Caco-2 (cell line): ENCODE measurements at regions not wholly inside any gene's neighbourhood (a gene's known extent, or its start where the extent isn't known, plus 50 kb on each side); places are given as distances from the start of the nearest gene placed in this dataset.

ENCODE experiments used
- BruUV-seq: library from RNA; stranded (reverse); fragments of 400-500 nt; replicated peaks from 2 replicates; lab custom pipeline; 2021; lab: Mats Ljungman, UMichigan
- CTCF ChIA-PET: fragments of 300-600 bp; sonication (Branson Sonifier 250); formaldehyde crosslinking; loops from one replicate; lab custom pipeline; 2022; ENCODE audit warnings: antibody characterized with exemption; lab: Charles Lee
- POLR2A ChIA-PET: fragments of 300-600 bp; sonication (Branson Sonifier 250); formaldehyde crosslinking; loops from one replicate; lab custom pipeline; 2022; ENCODE audit warnings: antibody characterized with exemption; lab: Charles Lee
- DNase-seq, 2 experiments: peaks; one replicate each; pipeline versions ENCODE4 v3.0.0 to v3.0.0-alpha.2; 2020 to 2022
- H3K27me3 ChIP-seq: replicated peaks from 2 replicates; pipeline ENCODE4 v1.6.0; 2011; ENCODE audit warnings: low read length; ENCODE audit not compliant: control insufficient read depth, insufficient read depth
- H3K36me3 ChIP-seq: 2 replicates; pipeline ENCODE4 v1.5.1; 2011; ENCODE audit warnings: low read length; ENCODE audit not compliant: control insufficient read depth, insufficient read depth
- H3K4me1 ChIP-seq: fragments of 250-450 bp; sonication (Bioruptor Pico); 2 replicates; pipeline ENCODE4 v1.5.1; 2020; ENCODE audit warnings: mild to moderate bottlenecking
- H3K4me3 ChIP-seq: 2 replicates; pipeline ENCODE4 v1.5.1; 2011; ENCODE audit warnings: low read depth, mild to moderate bottlenecking, control low read depth, low read length
- H3K9me3 ChIP-seq: fragments of 250-450 bp; sonication (Bioruptor Pico); 2 replicates; pipeline ENCODE4 v1.5.1; 2020; ENCODE audit warnings: mild to moderate bottlenecking, moderate library complexity
- H3K27ac Mint-ChIP-seq: one replicate; pipeline ENCODE4 v1.8.0; 2022; ENCODE audit warnings: mixed read lengths; ENCODE audit not compliant: unreplicated experiment
- H3K27me3 Mint-ChIP-seq: one replicate; pipeline ENCODE4 v1.8.0; 2022; ENCODE audit warnings: mixed read lengths; ENCODE audit not compliant: insufficient read depth, unreplicated experiment
- H3K36me3 Mint-ChIP-seq: one replicate; pipeline ENCODE4 v1.8.0; 2022; ENCODE audit warnings: mild to moderate bottlenecking, mixed read lengths; ENCODE audit not compliant: insufficient read depth, unreplicated experiment
- H3K4me1 Mint-ChIP-seq: one replicate; pipeline ENCODE4 v1.8.0; 2022; ENCODE audit warnings: low read depth, mixed read lengths; ENCODE audit not compliant: unreplicated experiment
- H3K4me3 Mint-ChIP-seq: one replicate; pipeline ENCODE4 v1.8.0; 2022; ENCODE audit warnings: mild to moderate bottlenecking, moderate library complexity, mixed read lengths; ENCODE audit not compliant: unreplicated experiment
- H3K9me3 Mint-ChIP-seq: one replicate; pipeline ENCODE4 v1.8.0; 2022; ENCODE audit warnings: mixed read lengths; ENCODE audit not compliant: unreplicated experiment
- intact Hi-C: fragments of 100-400 bp; cut with micrococcal nuclease; formaldehyde crosslinking; loops from one replicate; pipeline ENCODE4 v1.10.0; 2022; ENCODE audit not compliant: unreplicated experiment
- TF ChIP-seq, protein P1 (sequence below), 2 experiments: fragments of 200-600 bp in 1 of 2; IDR thresholded peaks; 1 replicate in 1 of 2; 2 replicates in 1 of 2; pipeline versions ENCODE4 v1.5.1 to v1.8.0; 2011 to 2022; ENCODE audit warnings: antibody characterized with exemption in 1 of 2, control low read depth in 1 of 2, inconsistent platforms in 1 of 2, low read depth in 1 of 2, low read length in 1 of 2, mild to moderate bottlenecking in 1 of 2, moderate library complexity in 1 of 2; ENCODE audit not compliant: insufficient read depth in 1 of 2, severe bottlenecking in 1 of 2, unreplicated experiment in 1 of 2

DNA sequence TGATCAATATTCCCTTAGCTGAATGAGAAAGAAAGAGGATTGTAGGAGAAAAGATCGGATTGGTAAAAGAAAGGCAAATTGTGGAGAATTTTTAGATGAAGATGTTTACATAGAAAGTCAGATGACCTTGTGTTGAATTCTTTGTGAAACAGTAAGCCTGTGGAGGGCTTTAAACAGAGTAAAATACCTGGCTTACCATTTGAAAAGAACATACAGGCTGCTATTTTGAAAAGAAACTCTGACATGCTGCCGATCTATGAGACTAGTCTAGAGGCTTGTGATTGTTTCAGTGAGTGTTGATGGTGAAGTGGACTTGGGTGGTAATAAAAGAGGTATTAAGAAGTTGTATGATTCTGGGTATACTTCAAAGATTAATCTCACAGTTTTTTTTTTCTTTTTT, 938.9 kb upstream of the PRR20A start:
- no TSS peak for BruUV-seq
- no peaks in the 10 kb centered on the region for H3K27me3 Mint-ChIP-seq
- no peak overlapping the region for H3K27ac Mint-ChIP-seq
- no peak for DNase-seq
- no peaks in the 10 kb centered on the region for H3K4me1 Mint-ChIP-seq
- ChIA-PET CTCF (no interaction called here), POLR2A (no interaction called here)
- Histone ChIP-seq H3K4me1 (no peaks in the 10 kb centered on the region), H3K9me3 (no peaks in the 10 kb centered on the region), H3K4me3 (no peak overlapping the region), H3K27me3 (no peaks in the 10 kb centered on the region), H3K36me3 (no peaks in the 10 kb centered on the region)
- TF ChIP-seq, protein P1, sequence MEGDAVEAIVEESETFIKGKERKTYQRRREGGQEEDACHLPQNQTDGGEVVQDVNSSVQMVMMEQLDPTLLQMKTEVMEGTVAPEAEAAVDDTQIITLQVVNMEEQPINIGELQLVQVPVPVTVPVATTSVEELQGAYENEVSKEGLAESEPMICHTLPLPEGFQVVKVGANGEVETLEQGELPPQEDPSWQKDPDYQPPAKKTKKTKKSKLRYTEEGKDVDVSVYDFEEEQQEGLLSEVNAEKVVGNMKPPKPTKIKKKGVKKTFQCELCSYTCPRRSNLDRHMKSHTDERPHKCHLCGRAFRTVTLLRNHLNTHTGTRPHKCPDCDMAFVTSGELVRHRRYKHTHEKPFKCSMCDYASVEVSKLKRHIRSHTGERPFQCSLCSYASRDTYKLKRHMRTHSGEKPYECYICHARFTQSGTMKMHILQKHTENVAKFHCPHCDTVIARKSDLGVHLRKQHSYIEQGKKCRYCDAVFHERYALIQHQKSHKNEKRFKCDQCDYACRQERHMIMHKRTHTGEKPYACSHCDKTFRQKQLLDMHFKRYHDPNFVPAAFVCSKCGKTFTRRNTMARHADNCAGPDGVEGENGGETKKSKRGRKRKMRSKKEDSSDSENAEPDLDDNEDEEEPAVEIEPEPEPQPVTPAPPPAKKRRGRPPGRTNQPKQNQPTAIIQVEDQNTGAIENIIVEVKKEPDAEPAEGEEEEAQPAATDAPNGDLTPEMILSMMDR (IDR thresholded peaks at IDR 0.05; ENCODE audit: insufficient read depth in 1 of 2, low read depth in 1 of 2, low read length in 1 of 2, severe bottlenecking in 1 of 2, unreplicated experiment in 1 of 2), result no peak
- no peak overlapping the region for H3K4me3 Mint-ChIP-seq
- no peaks in the 10 kb centered on the region for H3K9me3 Mint-ChIP-seq
- intact Hi-C loops, result no loop called here
- no peaks in the 10 kb centered on the region for H3K36me3 Mint-ChIP-seq

DNA sequence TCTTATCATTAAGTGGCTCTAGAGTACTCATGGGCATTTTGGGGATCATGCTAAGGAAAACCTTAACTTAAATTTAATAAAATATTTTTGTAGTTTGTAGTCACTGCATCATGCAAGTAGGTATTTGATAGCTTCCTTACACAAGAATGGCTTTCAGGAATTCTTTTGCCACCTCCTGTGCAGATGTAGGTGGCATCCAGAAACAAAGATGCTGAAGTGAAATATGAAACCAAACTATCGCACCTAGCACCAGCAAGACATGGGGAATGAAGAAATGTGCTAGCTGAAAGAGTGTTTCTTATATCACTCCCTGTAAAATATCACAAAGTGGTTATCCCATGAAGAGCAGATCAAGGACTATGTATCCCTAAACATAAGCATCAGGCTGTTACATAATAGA, 924.5 kb upstream of the PRR20A start:
- Histone ChIP-seq H3K9me3 (0 out of 2 replicates have a peak, but pooled peaks cover 7% of the 10 kb centered on the region), H3K4me1 (no peaks in the 10 kb centered on the region), H3K36me3 (no peaks in the 10 kb centered on the region), H3K27me3 (no peaks in the 10 kb centered on the region; the same call in 1 of the 2 replicates), H3K4me3 (no peak overlapping the region)
- Mint-ChIP-seq H3K27ac (no peak overlapping the region), H3K36me3 (no peaks in the 10 kb centered on the region), H3K9me3 (peaks cover 2% of the 10 kb centered on the region), H3K27me3 (no peaks in the 10 kb centered on the region), H3K4me3 (no peak overlapping the region), H3K4me1 (no peaks in the 10 kb centered on the region)
- TF ChIP-seq, protein P1 (IDR thresholded peaks at IDR 0.05; ENCODE audit: insufficient read depth in 1 of 2, low read depth in 1 of 2, low read length in 1 of 2, severe bottlenecking in 1 of 2, unreplicated experiment in 1 of 2), result no peak
- POLR2A ChIA-PET, result interaction anchor here (0.6 kb wide), 1 partner anchor 35 kb away, joined by 3 read pairs; no protein-coding TSS in a partner anchor
- intact Hi-C loops, result no loop called here
- BruUV-seq, result no TSS peak
- CTCF ChIA-PET, result no interaction called here
- no peak for DNase-seq

DNA sequence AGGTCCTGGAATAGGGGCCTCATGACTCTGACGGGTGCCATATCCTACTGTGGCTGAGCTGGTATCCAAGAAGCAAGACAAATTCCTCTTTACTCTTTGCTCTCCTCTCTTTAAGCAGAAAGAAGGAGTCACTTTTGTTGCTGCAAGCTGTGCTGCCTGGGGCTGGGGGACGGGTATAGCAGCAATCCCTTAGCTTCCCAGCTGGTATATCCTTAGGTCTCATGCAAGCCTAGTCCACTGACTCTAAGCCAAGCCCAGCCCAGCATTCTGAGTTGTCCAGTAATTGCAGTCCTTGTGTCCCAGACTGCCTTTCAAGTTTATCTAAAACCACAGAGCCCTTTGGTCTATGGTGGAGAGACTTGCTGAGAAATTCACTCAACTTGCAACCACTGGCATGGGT, 893.0 kb upstream of the PRR20A start:
- CTCF ChIA-PET, result no interaction called here
- Mint-ChIP-seq H3K4me1 (no peaks in the 10 kb centered on the region), H3K27me3 (peaks cover 3% of the 10 kb centered on the region), H3K9me3 (no peaks in the 10 kb centered on the region), H3K36me3 (no peaks in the 10 kb centered on the region), H3K4me3 (no peak overlapping the region), H3K27ac (no peak overlapping the region)
- Histone ChIP-seq H3K36me3 (no peaks in the 10 kb centered on the region), H3K27me3 (no peaks in the 10 kb centered on the region), H3K4me3 (no peak overlapping the region), H3K4me1 (no peaks in the 10 kb centered on the region), H3K9me3 (no peaks in the 10 kb centered on the region; the same call in 1 of the 2 replicates)
- DNase-seq, result no peak
- POLR2A ChIA-PET, result no interaction called here
- intact Hi-C loops, result no loop called here
- TF ChIP-seq, protein P1 (IDR thresholded peaks at IDR 0.05; ENCODE audit: insufficient read depth in 1 of 2, low read depth in 1 of 2, low read length in 1 of 2, severe bottlenecking in 1 of 2, unreplicated experiment in 1 of 2), result no peak
- no TSS peak for BruUV-seq
